ENCODE measurements at regions not wholly inside any gene's neighbourhood (a gene's known extent, or its start where the extent isn't known, plus 50 kb on each side); places are given as distances from the start of the nearest gene placed in this dataset.

GRCh38 chr1:173355281-173356031 is 121.7 kb upstream of the PRDX6 start:
- H3K23me2 ChIP-seq (ENCODE audit: low read depth, low read length) = no peaks in the 10 kb centered on the region
- no peaks in the 10 kb centered on the region for H3K36me3 ChIP-seq (ENCODE audit: control insufficient read depth in 2 of 4, insufficient read depth in 4 of 4, low read length in 3 of 4)
- H3K18ac ChIP-seq (ENCODE audit: extremely low read depth, low read length) = no peak overlapping the region
- no peak overlapping the region for H3K56ac ChIP-seq (replicated peaks; ENCODE audit: insufficient read length, low read depth, low read length)
- no peak overlapping the region for H3K4me2 ChIP-seq (ENCODE audit: insufficient read depth in 1 of 2, low read depth in 2 of 2, low read length in 2 of 2)
- H4K91ac ChIP-seq (replicated peaks; ENCODE audit: insufficient read length, low read length) = no peak overlapping the region
- H3K4me3 ChIP-seq (ENCODE audit: extremely low read depth in 1 of 4, insufficient read depth in 2 of 4, low read depth in 3 of 4, low read length in 4 of 4) = no peak overlapping the region
- H3K4ac ChIP-seq (replicated peaks; ENCODE audit: insufficient read length, low read depth, low read length) = no peak overlapping the region
- 94% methylated on average over 5 of the region's 5 CpGs; no CpG with 5 or more reads in 1 of the 2 experiments for WGBS, 2 experiments (ENCODE audit: extremely low coverage in 1 of 2, insufficient coverage in 1 of 2, insufficient read length in 1 of 2, insufficient replicate concordance in 2 of 2, low coverage in 1 of 2, low lambda C conversion rate in 2 of 2, missing lambda C conversion rate in 1 of 2)
- H2BK120ac ChIP-seq (replicated peaks; ENCODE audit: low read depth, low read length) = no peak overlapping the region
- no peak overlapping the region for H2BK12ac ChIP-seq (ENCODE audit: low read depth, low read length)
- DNase-seq (ENCODE audit: low read depth in 1 of 2, low spot score in 2 of 2) (peak in 1 of 2 experiments; percentile 1), FAIRE-seq (no peak)
- H4K5ac ChIP-seq (ENCODE audit: insufficient read length, low read depth, low read length) = no peak overlapping the region
- no peaks in the 10 kb centered on the region for H3K4me1 ChIP-seq (replicated peaks in 1 of 4; ENCODE audit: control insufficient read depth in 3 of 4, insufficient read depth in 4 of 4, low read length in 3 of 4)
- no peak overlapping the region for H2AK5ac ChIP-seq (ENCODE audit: low read depth, low read length)
- ChIA-PET CTCF (ENCODE audit: partially characterized antibody) (no interaction called here), POLR2A (ENCODE audit: partially characterized antibody) (no interaction called here)
- no peaks in the 10 kb centered on the region for H4K20me1 ChIP-seq (replicated peaks in 1 of 2; ENCODE audit: control insufficient read depth in 1 of 2, insufficient read depth in 2 of 2, low read length in 2 of 2)
- no peaks in the 10 kb centered on the region for H3K79me2 ChIP-seq (ENCODE audit: control insufficient read depth in 1 of 2, insufficient read depth in 2 of 2, low read length in 2 of 2)
- H4K8ac ChIP-seq (ENCODE audit: extremely low read depth, insufficient read depth, low read length) = no peak overlapping the region
- H2BK5ac ChIP-seq (ENCODE audit: low read depth, low read length) = no peak overlapping the region
- H3K9me3 ChIP-seq (ENCODE audit: insufficient read depth in 2 of 2, low read depth in 1 of 2, low read length in 1 of 2) = peaks cover 10 to 16% of the 10 kb centered on the region in 2 experiments; a peak in 3 of 4 replicates
- no peaks in the 10 kb centered on the region for H3K27me3 ChIP-seq (replicated peaks in 1 of 4; ENCODE audit: control insufficient read depth in 3 of 4, extremely low read depth in 1 of 4, insufficient read depth in 3 of 4, low read length in 3 of 4)
- H2AFZ ChIP-seq (ENCODE audit: low read length) = no peak overlapping the region
- H2BK15ac ChIP-seq (ENCODE audit: low read length) = no peak overlapping the region
- no peak overlapping the region for H3K14ac ChIP-seq (ENCODE audit: insufficient read length)
- H2BK20ac ChIP-seq (ENCODE audit: low read length) = no peak overlapping the region
- no peak overlapping the region for H3K9ac ChIP-seq (replicated peaks in 1 of 4; ENCODE audit: extremely low read depth in 1 of 4, low read depth in 3 of 4, low read length in 3 of 4)
- no peak overlapping the region for H3K23ac ChIP-seq (ENCODE audit: insufficient read length)
- H3K79me1 ChIP-seq (ENCODE audit: low read depth, low read length) = no peaks in the 10 kb centered on the region
- H3K27ac ChIP-seq (ENCODE audit: low read depth, low read length) = no peak overlapping the region
- no peak for TF ChIP-seq NANOG (IDR thresholded peaks at IDR 0.05; ENCODE audit: insufficient read depth, low read depth, low read length, poor library complexity, severe bottlenecking)
- TF ChIP-seq MAFK (IDR thresholded peaks at IDR 0.05; ENCODE audit: low read depth, low read length) = no peak
- TF ChIP-seq CTCF (IDR thresholded peaks at IDR 0.05; ENCODE audit: control extremely low read depth in 1 of 3, insufficient read depth in 1 of 3, low read depth in 1 of 3, low read length in 3 of 3) = no peak
- TF ChIP-seq RFX5 (IDR thresholded peaks at IDR 0.05; ENCODE audit: borderline replicate concordance, low read depth, low read length) = no peak
- no peak for TF ChIP-seq MAX (IDR thresholded peaks at IDR 0.05)
- TF ChIP-seq RBBP5 (IDR thresholded peaks at IDR 0.05; ENCODE audit: borderline replicate concordance, low read depth, low read length) = no peak
- TF ChIP-seq USF2 (IDR thresholded peaks at IDR 0.05; ENCODE audit: low read length) = no peak
- TF ChIP-seq GABPA (IDR thresholded peaks at IDR 0.05; ENCODE audit: borderline replicate concordance, insufficient read depth, low read length) = no peak

Data from H1 (cell line).